ENCODE measurements at regions not wholly inside any gene's neighbourhood (a gene's known extent, or its start where the extent isn't known, plus 50 kb on each side); places are given as distances from the start of the nearest gene placed in this dataset.

GRCh38 chr16:22648141-22648540 is 137.4 kb downstream of the NPIPB5 start:
- no peak for TF ChIP-seq CTCF (conservative IDR thresholded peaks at IDR 0.05 in 1 of 2, IDR thresholded peaks at IDR 0.05 in 1 of 2; ENCODE audit: low read depth in 1 of 2, low read length in 2 of 2)
- TF ChIP-seq EZH2 (IDR thresholded peaks at IDR 0.05; ENCODE audit: low read length, missing control alignments): no peak
